DOHH2 (cell line): ENCODE measurements at regions not wholly inside any gene's neighbourhood (a gene's known extent, or its start where the extent isn't known, plus 50 kb on each side); places are given as distances from the start of the nearest gene placed in this dataset.
"Not testable (repeated sequence)": the region's sequence is repeated elsewhere in the genome, so short reads cannot be mapped to it uniquely, and the experiment has no call there.

Experiments
- H3F3A ChIP-seq: fragments of 200-600 bp; sonication (generic), shearing (Covaris generic); 2 replicates; pipeline ENCODE4 v1.6.0; 2016; ENCODE audit warnings: antibody characterized with exemption, mild to moderate bottlenecking; ENCODE audit not compliant: control insufficient read depth, insufficient read depth
- H3K27ac ChIP-seq: fragments of 200-600 bp; sonication (generic); 2 replicates; pipeline ENCODE4 v1.5.1; 2014; ENCODE audit warnings: low read depth, mild to moderate bottlenecking, low read length, moderate library complexity
- H3K27me3 ChIP-seq: fragments of 200-600 bp; sonication (generic); 2 replicates; pipeline ENCODE4 v1.6.1; 2014; ENCODE audit warnings: mild to moderate bottlenecking, low read length, mixed read lengths; ENCODE audit not compliant: control insufficient read depth
- H3K36me3 ChIP-seq: fragments of 200-600 bp; sonication (generic); 2 replicates; pipeline ENCODE4 v1.6.1; 2014; ENCODE audit warnings: mild to moderate bottlenecking, low read length, moderate library complexity, mixed read lengths; ENCODE audit not compliant: control insufficient read depth
- H3K4me1 ChIP-seq: fragments of 200-600 bp; sonication (generic); 2 replicates; pipeline ENCODE4 v1.6.1; 2014; ENCODE audit warnings: mild to moderate bottlenecking, low read length, mixed read lengths; ENCODE audit not compliant: control insufficient read depth
- H3K4me2 ChIP-seq: fragments of 200-600 bp; sonication (generic); 2 replicates; pipeline ENCODE4 v1.6.0; 2014; ENCODE audit warnings: mild to moderate bottlenecking, low read length, moderate library complexity
- H3K4me3 ChIP-seq: fragments of 200-600 bp; sonication (generic); 2 replicates; pipeline ENCODE4 v1.5.1; 2014; ENCODE audit warnings: mild to moderate bottlenecking, low read length, mixed read lengths
- H3K79me2 ChIP-seq: fragments of 200-600 bp; sonication (generic); 2 replicates; pipeline ENCODE4 v1.6.1; 2014; ENCODE audit warnings: mild to moderate bottlenecking, low read length, mixed read lengths; ENCODE audit not compliant: control insufficient read depth
- H3K9me2 ChIP-seq: fragments of 200-600 bp; sonication (generic); replicated peaks from 2 replicates; pipeline ENCODE4 v1.6.1; 2014; ENCODE audit warnings: mild to moderate bottlenecking, low read length, mixed read lengths; ENCODE audit not compliant: control insufficient read depth
- H3K9me3 ChIP-seq: fragments of 200-600 bp; sonication (generic); 2 replicates; pipeline ENCODE4 v1.6.1; 2014; ENCODE audit warnings: antibody characterized with exemption, low read length, mixed read lengths; ENCODE audit not compliant: control insufficient read depth, insufficient read depth
- H4K20me1 ChIP-seq: fragments of 200-600 bp; sonication (generic); 2 replicates; pipeline ENCODE4 v1.6.0; 2014; ENCODE audit warnings: low read depth, mild to moderate bottlenecking, antibody characterized with exemption, low read length, moderate library complexity; ENCODE audit not compliant: control insufficient read depth, insufficient read depth

DNA sequence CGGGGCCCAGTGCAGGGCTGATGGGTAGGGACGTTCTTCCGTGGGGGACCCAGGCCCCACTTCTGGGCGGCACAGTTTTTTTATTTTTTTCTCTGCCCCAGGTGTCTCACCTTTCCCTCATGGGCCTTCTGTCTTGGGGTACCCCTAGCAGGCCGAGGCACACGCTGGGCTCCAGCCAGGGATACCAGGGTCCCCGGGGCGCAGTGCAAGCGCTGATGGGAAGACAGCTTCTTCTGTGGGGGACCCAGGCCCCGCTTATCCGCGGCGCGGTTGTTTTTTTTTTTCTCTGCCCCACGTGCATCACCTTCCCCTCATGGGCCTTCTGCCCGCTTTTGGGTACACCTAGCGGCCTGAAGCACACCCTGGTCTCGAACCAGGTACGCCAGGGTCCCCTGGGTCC, 1481.0 kb upstream of the TPTE start:
- not testable (repeated sequence) for H3K27me3 ChIP-seq, H3K36me3 ChIP-seq, H3K9me3 ChIP-seq, H3K4me2 ChIP-seq, H4K20me1 ChIP-seq, H3K4me3 ChIP-seq, H3K4me1 ChIP-seq, H3K79me2 ChIP-seq, H3F3A ChIP-seq, H3K9me2 ChIP-seq, H3K27ac ChIP-seq

DNA sequence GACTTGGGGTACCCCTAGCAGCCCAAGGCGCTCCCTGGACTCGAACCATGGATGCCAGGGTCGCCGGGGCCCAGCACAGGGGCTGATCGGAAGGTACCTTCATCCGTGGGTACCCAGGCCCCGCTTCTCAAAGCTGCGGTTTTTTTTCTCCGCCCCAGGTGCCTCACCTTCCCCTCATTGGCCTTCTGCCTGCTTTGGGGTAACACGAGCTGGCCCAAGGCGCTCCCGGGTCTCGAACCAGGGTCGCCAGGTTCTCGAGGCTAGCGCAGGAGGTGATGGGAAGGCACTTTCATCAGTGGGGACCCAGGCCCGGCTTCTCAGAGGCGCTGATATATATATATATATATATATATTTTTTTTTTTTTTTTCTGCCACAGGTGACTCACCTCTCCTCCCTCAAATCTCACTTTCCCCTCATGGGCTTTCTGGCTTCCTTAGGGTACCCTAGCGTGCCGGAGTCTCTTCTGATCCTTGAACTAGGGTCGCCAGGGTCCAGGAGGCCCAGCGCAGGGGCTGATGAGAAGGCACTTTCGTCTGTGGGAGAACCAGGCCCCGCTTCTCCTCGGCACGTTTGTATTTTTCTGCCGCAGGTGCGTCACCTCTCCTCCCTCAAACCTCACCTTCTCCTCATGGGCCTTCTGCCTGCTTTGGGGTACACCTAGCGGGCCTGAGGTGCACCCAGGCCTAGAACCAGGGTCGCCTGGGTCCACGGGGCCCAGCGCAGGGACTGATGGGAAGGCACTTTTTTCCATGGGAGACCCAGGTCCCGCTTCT, 1480.0 kb upstream of the TPTE start:
- H3K9me2 ChIP-seq, H3K4me1 ChIP-seq, H3K4me3 ChIP-seq, H3K27me3 ChIP-seq, H3F3A ChIP-seq, H4K20me1 ChIP-seq, H3K9me3 ChIP-seq, H3K4me2 ChIP-seq, H3K79me2 ChIP-seq, H3K27ac ChIP-seq, H3K36me3 ChIP-seq: not testable (repeated sequence)

DNA sequence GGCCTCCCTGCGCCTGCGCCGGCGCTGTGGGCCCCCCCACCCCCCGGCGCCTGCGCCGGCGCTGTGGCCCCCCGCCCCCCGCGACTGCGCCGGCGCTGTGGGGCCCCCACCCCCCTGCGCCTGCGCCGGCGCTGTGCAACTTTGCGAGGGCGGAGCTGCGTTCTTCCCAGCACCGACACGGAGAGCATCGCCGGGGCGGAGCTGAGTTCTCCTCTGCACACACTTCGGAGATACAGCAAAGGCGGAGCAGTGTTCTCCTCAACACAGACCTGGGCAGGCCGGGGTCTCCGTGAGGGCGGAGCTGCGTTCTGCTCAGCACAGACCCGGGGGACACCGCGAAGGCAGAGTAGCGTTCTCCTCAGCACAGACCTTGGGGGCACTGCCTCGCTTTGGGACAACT, 1478.3 kb upstream of the TPTE start:
- H3K4me3 ChIP-seq, H4K20me1 ChIP-seq, H3K4me2 ChIP-seq, H3K79me2 ChIP-seq, H3K36me3 ChIP-seq, H3K27me3 ChIP-seq, H3K27ac ChIP-seq, H3K9me2 ChIP-seq, H3K9me3 ChIP-seq, H3K4me1 ChIP-seq, H3F3A ChIP-seq: not testable (repeated sequence)

DNA sequence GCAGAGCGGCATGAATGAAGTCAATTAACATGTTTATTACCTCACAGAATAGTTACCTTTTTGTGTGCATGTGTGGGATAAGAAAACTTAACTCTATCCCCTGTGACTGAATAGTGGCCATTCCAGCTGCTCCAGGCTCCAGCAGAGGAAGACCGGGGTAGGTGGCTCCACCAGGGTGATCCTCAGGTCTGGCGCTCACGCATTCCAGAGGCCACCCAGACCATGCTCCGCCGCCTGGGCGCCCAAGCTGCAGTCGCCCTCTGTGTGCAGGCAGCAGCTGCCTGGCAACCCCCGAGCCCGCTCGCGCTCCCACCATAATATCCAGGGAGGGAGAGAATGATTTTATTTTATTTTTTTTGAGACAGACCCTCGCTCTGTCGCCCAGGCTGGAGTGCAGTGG, 1474.5 kb upstream of the TPTE start:
- not testable (repeated sequence) for H3K27ac ChIP-seq, H3K9me3 ChIP-seq, H3K4me3 ChIP-seq

DNA sequence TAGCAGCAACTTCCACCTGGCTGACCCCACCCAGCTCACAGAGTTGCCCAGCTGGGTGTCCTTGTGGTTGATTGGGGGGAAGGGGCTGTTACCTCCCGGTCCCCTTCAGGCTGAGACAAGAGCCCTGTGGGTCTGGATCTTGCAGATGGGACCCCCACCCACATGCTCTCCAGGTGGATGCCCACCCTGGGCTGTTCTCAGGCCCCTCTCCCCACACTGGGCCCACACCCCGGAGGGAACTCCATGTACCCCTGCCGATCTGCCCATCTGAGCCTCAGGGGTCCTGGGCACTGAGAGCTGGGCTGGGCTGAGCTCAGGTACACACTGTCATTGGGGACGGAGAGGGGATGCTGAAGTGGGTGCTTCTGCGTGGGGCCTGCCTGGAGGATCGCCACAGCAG, 1453.9 kb upstream of the TPTE start:
- not testable (repeated sequence) for H3K27me3 ChIP-seq, H3K4me3 ChIP-seq, H3K79me2 ChIP-seq, H3K9me2 ChIP-seq, H3K36me3 ChIP-seq, H3K4me1 ChIP-seq, H3K9me3 ChIP-seq, H3K4me2 ChIP-seq, H3K27ac ChIP-seq, H4K20me1 ChIP-seq, H3F3A ChIP-seq

More for the DNA sequence above, 1474.5 kb upstream of the TPTE start:
- H4K20me1 ChIP-seq, H3K9me2 ChIP-seq, H3K4me2 ChIP-seq, H3K36me3 ChIP-seq, H3K27me3 ChIP-seq, H3F3A ChIP-seq, H3K4me1 ChIP-seq, H3K79me2 ChIP-seq: not testable (repeated sequence)

DNA sequence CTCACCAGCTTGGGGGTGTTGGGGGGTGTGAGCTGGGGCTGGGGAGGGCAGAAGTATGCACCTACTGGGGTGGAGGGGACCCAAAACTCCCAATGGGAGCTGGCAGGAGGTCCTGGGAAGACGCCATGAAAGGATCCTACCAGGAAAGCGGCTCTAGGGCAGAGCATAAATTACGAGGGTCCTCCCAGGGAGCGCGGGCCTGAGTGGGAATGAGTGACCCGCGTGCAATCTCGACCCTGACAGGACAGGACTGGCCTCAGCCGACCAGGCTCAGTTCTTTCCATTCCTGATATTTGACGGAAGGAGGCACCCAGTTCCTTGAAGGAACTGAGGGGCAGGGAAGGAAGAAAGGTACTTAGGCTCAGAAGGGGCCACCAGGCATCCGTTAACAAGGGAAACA, 1452.8 kb upstream of the TPTE start:
- H3K27ac ChIP-seq, H3K36me3 ChIP-seq, H3K4me2 ChIP-seq, H3K9me2 ChIP-seq, H3K27me3 ChIP-seq, H3K4me1 ChIP-seq, H3K9me3 ChIP-seq, H4K20me1 ChIP-seq, H3K79me2 ChIP-seq, H3K4me3 ChIP-seq, H3F3A ChIP-seq: not testable (repeated sequence)

DNA sequence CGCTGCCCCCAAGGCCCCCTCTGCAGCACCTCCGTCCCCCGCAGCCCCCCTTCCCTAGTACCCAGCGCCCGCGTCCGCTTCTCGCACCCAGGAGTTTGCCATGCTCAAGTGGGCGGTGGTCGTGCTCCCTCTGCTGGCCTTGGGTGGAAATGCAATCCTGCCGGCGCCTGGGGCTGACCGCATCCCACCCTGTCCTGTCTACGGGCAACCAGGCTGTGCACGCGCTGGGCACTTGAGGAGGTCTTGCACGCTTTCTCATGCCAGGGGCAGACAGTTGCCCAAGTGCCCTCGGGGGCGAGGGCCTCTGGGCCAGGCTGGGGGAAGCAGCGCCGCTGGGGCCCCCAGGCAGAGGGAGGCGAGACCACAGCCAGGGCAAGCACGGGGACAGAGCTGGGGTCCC, 1450.7 kb upstream of the TPTE start:
- H4K20me1 ChIP-seq, H3K4me1 ChIP-seq, H3K4me2 ChIP-seq, H3F3A ChIP-seq, H3K36me3 ChIP-seq, H3K27me3 ChIP-seq, H3K4me3 ChIP-seq, H3K9me2 ChIP-seq, H3K79me2 ChIP-seq, H3K27ac ChIP-seq, H3K9me3 ChIP-seq: not testable (repeated sequence)

DNA sequence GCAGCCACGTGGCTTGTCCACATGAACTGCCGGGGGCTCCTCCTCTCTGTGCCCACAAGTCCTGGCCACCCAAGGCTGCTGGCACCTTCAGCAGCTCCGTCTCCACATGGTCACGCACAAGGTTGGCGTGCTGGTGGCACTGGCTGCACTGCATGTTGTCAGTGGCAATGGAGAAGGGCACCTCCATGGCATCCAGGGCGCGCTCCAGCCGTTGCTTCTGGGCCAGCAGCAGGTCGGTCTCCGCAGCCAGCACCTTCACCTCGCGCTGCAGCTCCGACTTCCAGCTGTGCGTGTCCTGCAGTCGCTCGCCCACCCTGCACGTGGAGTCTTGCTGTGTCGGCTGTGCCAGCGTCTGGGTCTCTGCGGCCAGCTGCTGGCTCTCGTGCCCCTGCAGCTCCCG, 1448.4 kb upstream of the TPTE start:
- not testable (repeated sequence) for H3K9me2 ChIP-seq, H4K20me1 ChIP-seq, H3K4me2 ChIP-seq, H3K79me2 ChIP-seq, H3K4me1 ChIP-seq, H3K36me3 ChIP-seq, H3K4me3 ChIP-seq, H3K27me3 ChIP-seq, H3K9me3 ChIP-seq, H3K27ac ChIP-seq, H3F3A ChIP-seq
